CD4-positive, alpha-beta T cell treated with Interleukin-17A for 4 hours (primary cell): ENCODE measurements at regions not wholly inside any gene's neighbourhood (a gene's known extent, or its start where the extent isn't known, plus 50 kb on each side); places are given as distances from the start of the nearest gene placed in this dataset.
"Not testable (repeated sequence)": the region's sequence is repeated elsewhere in the genome, so short reads cannot be mapped to it uniquely, and the experiment has no call there.

ENCODE experiments used
- DNase-seq: peaks from one replicate; pipeline ENCODE4 v3.0.0-alpha.2; 2020; ENCODE audit warnings: mixed read lengths

DNA sequence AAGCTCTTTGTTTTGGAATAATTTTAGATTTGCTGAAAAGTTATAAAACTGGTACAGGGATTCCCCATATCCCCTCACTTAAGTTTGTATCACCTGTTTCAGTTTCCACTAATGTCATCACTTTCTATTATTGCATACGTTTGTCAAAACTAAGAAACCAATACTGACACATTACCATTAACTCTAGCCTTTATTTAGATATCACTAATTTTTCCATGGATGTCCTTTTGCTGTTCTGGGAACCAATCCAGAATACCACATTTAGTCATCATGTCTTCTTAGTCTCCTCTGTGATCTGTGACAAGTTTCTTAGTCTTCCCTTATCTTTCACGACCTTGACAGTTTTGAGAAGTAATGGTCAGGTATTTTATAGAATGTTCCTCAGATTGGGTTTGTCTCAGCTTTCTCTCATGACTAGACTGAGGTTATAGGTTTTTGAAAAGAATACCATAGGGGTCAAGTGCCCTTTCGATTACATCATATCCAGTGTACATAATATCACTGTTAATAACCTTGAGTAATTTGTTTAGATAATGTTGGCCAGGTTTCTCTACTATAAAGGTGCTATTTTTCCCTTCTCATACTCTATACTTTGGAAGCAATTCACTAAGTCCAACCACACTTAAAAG, 51.9 kb upstream of the NMUR2 start:
- DNase-seq = no peak

DNA sequence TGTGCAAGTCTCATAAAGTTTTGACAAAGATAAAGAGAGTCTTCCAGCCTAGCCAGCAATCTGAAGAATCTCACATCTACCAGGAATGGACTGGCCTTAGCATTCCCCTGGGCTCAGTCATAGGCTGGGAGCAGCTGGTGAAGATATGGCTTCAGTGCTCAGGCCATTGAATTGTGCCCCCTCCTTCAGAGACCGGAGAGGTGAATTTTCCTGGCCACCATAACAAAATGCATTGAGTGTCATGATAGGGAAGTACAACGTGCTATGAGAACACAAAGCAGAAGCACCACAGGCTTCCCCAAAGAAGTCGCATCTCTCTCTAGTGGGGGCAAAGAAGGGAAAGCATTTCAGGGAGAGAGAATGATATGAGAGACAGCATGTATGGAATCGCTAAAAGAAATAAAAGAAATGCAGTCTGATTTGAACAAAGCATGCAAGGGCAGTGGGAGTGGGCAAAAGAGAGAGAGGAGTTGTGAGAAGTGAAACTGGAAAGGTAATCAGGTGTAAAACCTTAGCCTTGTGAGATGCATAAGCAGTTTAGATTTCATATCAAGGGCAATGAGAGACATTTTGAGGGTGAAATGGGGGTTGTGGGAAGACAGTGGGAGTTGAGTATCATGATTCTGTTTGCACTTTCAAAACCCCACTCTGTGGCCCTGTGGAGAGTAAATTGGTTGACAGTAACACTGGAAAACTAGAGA, 57.1 kb upstream of the NMUR2 start:
- DNase-seq = no peak

DNA sequence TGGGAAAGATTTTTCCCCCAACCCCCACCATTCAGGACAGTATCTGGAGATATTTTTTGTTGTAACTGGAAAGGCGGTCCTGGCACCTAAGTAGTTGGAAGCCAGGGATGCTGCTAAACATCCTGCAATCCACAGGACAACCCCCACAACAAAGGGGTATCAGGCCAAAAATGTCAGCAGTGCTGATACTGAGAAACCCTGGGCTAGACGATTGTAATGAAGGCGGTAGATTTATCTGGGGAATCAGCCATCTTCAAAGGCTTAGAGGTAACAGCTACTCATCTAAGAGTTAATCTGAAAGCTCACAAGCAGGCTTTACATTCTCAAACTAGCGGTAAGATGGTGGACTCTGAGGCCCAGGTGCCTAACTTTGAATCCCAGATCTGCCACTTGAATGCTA, 59.0 kb upstream of the NMUR2 start:
- DNase-seq = no peak

DNA sequence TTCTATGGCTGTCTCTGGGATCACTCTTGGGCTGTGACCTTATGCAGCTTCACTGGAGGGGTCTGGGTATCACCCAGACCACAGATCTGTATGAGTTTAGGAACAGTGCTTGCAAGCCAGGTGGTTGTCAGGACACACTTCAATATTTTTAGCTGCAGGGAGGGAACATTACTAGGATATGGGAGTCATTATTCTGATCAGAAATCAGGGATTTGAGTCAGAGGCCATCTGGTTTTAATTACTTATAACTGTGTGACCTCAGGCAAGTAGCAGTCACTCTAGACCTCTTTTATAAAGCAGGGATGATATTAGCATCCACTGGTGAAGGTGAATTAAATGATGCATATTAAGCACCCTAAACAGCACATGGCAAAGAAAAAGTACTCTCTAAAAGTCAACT, 60.1 kb upstream of the NMUR2 start:
- no peak for DNase-seq

DNA sequence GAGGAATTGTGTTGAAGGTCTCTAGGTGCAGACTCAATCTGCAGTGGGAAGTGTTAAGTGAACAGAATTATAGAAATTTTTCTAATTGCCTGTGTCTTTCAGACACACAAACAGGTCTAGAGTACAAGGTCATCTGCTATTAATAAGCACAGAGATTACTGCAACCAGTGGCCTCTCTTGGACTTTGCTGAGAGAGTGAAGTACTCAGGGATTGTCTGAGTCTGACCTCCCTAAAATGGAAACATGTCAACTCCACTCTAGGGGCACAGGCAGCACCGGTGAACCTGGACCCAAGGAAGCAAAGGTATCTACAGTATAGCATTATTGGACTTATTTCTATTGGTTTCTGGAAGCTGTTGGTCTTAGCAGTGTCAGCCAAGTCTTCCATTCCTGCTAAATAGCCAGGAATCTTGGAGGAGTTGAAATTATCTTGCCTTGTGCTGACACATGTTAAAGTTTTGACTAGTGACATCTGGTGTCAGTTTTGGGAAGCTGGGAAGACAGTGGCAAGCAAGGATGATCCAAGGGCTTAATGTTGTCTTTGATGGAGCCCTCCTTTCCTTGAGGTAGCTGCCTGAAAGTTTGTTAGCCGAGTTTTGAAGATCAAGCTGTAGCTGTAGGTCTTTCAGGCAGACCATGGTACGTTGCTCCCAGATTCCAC, 61.1 kb upstream of the NMUR2 start:
- no peak for DNase-seq

DNA sequence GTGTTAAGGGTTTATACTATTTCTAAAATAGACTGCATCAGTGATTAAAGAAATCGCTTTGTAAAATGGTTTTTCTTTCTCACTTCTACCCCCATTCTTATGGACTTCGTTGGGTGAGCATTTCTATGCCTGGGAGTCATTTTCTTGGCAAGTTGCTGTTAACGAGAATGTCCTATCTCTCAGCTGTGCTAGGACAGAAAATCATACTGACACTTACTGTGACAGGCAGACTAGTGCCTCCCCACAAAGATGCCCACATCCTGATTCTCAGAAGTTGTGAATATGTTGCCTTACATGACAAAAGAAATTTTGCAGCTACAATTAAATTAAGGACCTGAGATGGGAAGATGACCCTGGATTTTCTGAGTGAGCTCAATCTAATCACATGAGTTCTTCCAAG, 65.1 kb upstream of the NMUR2 start:
- no peak for DNase-seq

DNA sequence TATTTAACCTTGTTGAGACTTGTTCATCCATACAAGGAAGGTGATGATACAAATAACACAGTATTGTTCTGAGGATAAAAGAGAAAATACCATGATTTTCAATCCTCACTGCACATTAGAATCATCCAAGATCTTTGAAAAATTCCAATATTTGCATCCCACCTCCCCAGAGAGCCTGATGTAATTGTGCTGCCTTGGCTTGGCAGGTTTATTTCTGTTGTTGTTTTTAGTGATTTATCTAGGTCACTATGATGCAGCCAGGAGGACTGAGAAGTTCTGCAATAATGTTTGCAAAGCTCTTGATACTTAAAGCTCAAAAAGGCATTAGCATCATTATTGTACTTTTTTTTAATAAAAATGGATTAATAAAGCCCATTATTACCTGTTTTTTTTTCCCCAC, 67.0 kb upstream of the NMUR2 start:
- no peak for DNase-seq

DNA sequence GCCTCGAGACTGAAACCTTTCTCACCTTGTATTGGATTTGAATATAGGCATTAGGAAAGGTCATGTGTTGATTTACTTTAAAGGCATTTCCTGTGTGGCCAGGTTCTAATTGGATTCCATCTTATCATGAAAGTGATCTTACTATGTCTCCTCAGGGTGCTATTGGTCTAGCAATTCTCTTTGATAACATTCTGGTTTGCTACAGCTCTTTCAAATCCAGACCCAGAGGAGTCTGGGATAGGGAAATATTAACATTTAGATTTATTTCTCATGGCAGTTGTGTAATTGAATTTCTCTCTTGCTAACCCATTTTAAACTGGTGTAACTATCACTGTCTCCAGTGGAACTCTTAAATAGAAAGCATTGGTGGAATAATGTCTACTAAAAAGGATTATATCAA, 69.9 kb upstream of the NMUR2 start:
- DNase-seq = no peak

DNA sequence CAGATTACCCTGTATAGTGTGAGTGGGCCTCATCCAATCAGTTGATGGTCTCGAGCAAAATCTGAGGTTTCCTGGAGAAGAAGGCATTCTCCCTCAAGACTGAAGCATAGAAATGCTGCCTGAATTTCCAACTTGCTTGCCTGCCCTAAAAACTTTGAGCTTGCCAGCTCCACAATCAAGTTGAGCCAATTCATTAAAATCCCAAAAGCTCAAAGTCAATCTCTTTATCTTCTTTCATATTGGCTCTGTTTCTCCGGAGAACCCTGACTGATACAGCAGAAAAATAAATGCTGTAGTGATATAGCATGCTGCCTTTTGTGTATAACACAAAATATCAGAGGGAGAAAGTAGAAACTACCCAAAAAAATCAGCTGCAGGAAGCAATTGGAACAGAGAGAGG, 72.5 kb upstream of the NMUR2 start:
- no peak for DNase-seq

DNA sequence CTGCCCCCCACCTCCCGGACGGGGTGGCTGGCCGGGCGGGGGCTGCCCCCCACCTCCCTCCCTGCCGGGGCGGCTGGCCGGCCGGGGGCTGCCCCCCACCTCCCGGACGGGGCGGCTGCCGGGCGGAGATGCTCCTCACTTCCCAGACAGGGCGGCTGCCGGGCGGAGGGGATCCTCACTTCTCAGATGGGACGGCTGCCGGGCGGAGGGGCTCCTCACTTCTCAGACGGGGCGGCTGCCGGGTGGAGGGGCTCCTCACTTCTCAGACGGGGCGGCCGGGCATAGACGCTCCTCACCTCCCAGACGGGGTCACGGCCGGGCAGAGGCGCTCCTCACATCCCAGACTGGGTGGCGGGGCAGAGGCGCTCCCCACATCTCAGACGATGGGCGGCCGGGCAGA, 74.8 kb upstream of the NMUR2 start:
- not testable (repeated sequence) for DNase-seq

DNA sequence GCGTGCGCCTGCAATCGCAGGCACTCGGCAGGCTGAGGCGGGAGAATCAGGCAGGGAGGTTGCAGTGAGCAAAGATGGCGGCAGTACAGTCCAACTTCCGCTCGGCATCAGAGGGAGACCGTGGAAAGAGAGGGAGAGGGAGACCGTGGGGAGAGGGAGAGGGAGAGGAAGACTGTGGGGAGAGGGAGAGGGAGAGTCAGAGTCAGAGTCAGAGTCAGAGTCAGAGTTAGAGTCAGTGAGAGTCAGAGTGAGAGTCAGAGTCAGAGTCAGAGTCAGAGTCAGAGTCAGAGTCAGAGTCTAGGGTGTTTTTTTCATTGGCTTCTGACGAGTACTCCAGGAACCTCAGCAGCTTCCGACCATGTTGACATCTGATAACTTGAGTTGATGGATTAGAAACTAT, 75.6 kb upstream of the NMUR2 start:
- not testable (repeated sequence) for DNase-seq

DNA sequence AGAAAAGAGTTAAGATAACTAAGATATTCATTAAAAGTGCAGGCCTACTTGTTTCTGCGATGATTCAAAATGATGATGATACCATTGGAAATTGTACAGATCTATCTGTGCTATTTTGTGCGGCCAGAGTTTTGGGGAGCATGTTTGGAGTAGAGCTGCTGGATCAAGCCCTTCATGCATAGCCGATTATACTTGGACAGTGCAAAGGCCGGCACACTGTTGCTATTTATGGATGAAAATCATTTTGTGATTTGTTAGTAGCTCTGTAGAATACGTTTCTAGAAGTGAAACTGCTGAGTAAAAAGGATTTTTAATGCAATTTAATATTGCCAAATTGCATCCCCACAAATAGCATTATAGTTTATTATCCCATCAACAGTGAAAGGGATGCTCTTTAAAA, 82.1 kb upstream of the NMUR2 start:
- no peak for DNase-seq

DNA sequence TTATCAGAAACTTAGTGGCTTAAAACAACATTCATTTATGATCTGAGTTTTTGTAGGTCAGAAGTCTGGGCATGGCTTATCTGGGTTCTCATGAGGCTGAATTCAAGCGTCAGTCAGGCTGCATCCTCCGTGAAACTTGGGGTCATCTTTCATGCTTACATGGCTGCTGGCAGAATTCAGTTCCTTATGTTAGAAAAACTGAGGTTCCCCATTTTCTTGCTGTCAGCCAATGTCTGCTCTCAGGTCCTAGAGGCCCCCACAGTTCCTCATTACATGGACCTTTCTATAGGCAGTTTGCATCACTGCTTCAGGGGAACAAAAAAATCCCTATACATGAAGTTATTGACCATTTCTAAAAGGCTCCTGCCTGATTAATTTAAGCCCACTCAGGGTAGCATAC, 83.8 kb upstream of the NMUR2 start:
- DNase-seq = no peak

DNA sequence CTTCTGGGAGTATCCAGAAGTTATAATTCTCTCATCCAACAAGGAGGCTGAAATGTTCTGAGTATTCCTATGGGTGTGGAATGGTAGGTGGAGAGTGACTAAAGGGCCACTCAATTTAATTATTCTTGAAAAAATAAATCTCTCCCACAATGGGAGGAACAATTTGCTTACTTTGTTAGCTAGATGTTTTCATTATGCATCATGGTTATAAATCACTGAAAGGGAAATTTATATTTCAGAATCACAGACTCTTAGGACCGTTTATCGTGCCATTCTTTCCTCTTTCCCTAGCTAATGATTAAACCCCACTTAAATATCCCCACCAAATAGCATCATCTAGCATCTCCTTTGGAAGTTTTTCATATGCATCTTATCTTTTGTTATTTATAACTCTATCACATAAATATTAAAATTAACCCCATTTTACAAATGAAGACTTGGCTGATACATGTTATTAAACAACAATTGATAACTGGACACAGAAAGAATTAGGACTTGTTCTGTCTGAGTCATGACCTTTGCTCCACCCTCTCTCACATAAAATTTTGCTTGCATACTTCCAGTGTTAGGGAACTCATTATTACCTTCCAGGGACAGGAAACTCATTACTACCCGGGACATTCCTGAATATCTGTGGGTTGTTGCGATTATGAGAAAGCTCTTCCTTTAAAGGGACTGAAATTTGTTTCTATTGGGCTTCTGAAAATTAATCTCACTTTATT, 94.9 kb upstream of the NMUR2 start:
- DNase-seq = no peak

DNA sequence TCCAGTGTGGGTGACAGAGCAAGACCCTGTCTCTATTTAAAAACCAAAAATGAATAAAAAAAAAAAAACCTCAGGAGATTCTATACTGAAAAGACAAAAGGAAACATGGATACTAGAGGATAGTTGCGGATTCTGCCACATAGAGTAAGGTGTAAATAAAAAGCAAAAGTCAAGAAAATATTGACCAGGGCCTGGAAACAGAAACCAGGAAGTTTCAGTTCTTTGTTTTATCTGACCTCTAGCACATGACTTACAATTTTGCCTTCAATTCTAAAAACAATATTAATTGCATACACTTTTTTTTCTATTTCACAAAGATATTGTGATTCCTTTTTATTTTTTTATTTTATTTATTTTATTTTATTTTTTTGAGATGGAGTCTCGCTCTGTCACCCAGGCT, 96.2 kb upstream of the NMUR2 start:
- no peak for DNase-seq

DNA sequence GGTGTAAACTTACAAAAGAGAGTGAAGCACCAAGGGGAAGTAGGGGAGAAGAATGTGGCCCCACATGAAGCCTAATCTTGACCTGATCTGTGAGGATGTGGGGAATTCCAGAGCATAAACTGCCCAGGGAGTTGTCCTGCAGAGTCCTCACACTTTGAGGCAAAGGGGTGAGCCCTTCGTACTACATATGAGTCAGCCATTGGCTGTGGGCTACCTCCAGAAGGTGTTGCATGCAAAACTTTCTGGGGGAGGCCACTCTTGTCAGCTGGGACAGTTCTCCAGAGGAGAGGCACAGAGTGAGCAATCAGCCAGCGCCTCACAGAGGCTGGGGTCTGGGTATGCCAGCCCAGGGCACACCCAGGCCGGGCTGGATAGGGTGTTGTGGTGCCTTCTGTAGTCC, 98.1 kb upstream of the NMUR2 start:
- DNase-seq = no peak

DNA sequence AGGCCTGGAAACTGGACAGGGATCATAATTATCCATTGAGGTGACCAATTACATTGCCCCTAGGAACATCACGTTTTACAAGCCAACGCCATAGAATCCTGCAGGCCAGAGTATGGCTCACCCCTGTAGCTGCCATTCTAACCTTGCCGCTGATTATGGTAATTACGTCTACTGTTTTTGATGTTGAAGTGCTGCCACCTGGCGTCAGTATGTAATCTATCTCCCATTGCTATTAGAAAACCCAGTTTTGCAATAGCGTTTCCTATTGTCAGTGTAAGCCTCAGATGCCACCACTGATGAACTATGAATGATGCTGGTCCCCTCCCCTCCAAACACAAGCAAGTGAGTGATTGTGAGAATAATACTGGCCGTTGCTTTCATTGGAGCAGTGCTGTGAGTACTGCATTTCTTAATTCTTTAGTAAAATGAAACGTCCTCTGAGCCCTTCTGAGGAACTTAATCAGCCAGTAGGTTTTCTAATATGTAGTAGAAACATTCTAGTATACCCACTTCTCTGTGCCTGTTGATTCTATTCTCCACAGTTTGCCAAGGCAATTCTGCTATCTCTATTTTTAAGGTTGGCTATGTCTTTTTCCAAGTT, 100.5 kb upstream of the NMUR2 start:
- DNase-seq = peak; percentile 34

DNA sequence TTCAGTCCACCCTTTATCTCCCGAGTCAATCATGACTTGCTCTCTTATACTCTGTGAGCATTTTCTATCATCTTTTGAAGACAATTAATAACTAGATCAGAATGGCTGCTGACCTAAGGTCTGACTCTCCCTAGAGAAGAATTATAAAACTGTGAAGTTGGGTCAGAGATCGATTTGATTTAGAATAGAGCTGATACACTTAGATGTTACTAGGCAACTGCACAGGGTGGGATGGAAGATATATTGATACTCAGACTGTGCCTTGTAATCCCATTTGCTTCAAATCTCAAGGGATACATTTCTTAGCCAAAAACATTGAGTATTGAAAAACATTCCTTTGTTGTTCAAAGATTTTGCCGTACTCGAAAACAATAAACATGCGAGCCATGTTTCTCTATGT, 106.0 kb upstream of the NMUR2 start:
- DNase-seq = no peak

DNA sequence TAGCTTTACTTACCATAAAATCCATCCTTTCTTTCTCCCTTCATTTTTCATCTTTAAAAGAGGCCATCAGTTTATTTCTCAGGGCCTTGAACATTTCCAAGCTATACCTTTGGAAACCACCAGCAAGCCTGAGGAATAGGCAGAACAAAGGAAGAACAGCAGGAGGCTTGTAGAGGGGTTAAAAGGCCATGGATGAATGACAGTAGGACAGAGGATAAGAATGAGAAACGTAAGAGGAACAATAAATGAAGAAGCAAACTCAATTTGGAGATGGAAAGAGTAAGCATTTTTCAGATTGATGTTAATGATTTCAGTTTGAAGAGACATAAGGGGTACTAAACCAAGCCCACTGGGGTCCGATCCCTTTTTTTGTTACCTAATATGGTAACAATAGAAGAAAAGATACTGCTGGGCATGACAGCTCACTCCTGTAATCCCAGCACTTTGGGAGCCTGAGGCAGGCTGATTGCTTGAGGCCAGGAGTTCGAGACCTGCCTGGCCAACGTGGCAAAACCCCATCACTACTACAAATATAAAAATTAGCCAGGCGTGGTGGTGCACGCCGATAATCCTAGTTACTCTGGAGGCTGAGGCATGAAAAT, 106.6 kb upstream of the NMUR2 start:
- DNase-seq = no peak

DNA sequence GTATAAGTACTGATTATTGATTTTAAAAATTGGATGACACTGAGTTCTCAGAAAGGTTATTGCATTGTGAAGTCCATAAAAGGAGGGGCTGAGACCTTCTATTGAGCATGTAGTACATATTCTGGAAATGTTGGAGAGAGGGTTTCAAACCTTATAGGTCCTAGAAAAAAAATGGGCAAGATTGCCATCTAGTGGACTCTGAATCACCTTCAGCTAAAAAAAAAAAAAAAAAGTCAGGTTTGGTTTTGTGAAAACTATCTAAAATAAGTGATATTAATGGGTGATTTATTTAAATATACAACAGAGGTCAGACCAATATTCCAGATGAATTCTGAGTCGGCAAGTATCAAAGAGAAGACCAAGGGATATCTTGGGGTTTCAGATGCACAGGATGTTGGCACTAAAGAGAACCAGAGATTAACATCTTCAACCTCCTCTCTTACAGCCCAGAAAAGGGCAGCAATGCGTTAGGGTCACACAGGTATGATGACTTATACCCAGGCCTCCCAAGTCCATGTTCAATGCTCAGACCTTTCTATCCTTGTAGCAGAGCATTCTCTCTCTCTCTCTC, 109.8 kb upstream of the NMUR2 start:
- DNase-seq = no peak

DNA sequence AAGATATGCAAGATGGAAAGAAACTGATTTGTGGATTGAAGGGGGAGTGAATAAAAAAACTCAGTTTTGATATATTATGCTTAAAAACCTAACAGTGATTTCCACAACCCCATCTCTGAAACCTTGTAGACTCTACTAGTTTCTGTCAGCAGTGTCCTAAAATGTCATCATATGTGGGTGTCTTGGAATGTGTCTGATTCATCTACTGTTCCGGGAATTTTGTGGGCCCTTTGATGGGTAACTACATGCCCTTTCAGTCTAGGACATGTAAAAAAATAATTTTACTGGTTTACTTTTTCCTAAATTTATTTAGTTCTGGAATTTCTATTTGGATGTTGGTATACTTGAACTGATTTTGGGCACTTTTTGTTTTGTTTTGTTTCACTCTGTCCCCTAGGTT, 118.9 kb upstream of the NMUR2 start:
- DNase-seq = no peak

DNA sequence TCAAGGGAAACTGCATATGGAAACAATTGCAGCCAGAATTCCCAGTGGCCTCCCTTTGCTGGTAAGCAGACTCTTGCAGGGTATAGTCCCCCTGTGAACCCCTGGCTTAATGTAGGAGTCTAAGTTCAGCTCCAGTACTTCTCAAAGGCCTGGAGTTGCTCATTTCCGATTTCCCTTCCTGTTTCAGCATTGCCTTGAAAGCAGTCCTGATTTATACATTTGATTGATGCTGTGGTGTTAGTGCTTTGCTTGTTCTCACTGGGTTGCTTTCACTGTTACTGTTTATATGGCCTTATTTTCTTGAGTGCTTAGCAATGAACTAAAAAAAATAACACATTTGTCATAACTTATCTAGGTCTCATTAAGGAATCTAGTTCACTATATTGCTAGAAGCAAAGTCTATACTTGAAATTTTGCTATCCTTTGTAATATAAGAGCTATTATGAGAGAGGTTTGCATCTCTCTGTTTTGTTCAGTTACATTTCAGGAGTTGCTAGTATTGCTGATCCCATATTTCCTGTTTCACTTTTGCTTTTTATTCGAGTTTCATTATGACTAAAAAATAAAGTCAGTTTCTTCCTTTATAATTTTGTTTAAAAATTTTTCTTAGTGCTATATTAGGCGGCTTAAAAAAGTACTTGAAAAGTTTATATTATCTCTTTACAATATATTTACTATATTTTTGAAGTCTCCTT, 122.4 kb upstream of the NMUR2 start:
- no peak for DNase-seq
